HEK293 (cell line): ENCODE measurements at regions not wholly inside any gene's neighbourhood (a gene's known extent, or its start where the extent isn't known, plus 50 kb on each side); places are given as distances from the start of the nearest gene placed in this dataset.

Source experiments
- CTCF ChIA-PET: fragments of 350-600 bp; formaldehyde crosslinking; extraction: SDS; loops from one replicate; lab custom pipeline; 2021; ENCODE audit warnings: antibody characterized with exemption; lab: Yijun Ruan, JAX
- POLR2A ChIA-PET: fragments of 300-600 bp; formaldehyde crosslinking; extraction: SDS; loops from one replicate; lab custom pipeline; 2020; ENCODE audit warnings: antibody characterized with exemption, inconsistent platforms; lab: Yijun Ruan, JAX
- H3K27ac ChIP-seq: fragments of 200-500 bp; sonication (Bioruptor generic); 2 replicates; pipeline ENCODE4 v1.5.1; 2014; ENCODE audit warnings: low read depth, low read length, control low read depth, inconsistent platforms; ENCODE audit errors: extremely low read depth
- H3K36me3 ChIP-seq, 2 experiments: fragments of 200-500 bp in 1 of 2; sonication (Bioruptor generic) in 1 of 2; 1 replicate in 1 of 2; 2 replicates in 1 of 2; pipeline ENCODE4 v1.5.1; 2014 to 2017; ENCODE audit warnings: inconsistent platforms in 2 of 2, low read length in 2 of 2; ENCODE audit not compliant: control insufficient read depth in 2 of 2, insufficient read depth in 1 of 2
- H3K4me1 ChIP-seq: fragments of 200-500 bp; sonication (Bioruptor generic); 2 replicates; pipeline ENCODE4 v1.5.1; 2014; ENCODE audit warnings: mild to moderate bottlenecking, low read length, inconsistent platforms; ENCODE audit not compliant: control insufficient read depth, insufficient read depth
- H3K4me3 ChIP-seq: 2 replicates; pipeline ENCODE4 v1.5.1; 2011; ENCODE audit warnings: low read depth, mild to moderate bottlenecking, control low read depth, low read length, moderate library complexity
- H3K9me3 ChIP-seq: fragments of 200-500 bp; sonication (Bioruptor generic); 2 replicates; pipeline ENCODE4 v1.5.1; 2014; ENCODE audit warnings: low read depth, low read length, inconsistent platforms; ENCODE audit not compliant: control insufficient read depth, insufficient read depth
- GFI1B ChIP-seq: fragments of 450-650 bp; formaldehyde crosslinking; IDR thresholded peaks from 2 replicates; pipeline ENCODE4 v1.5.1; 2016; ENCODE audit warnings: missing biosample characterization, missing genetic modification characterization
- KLF8 ChIP-seq: fragments of 450-650 bp; formaldehyde crosslinking; IDR thresholded peaks from 2 replicates; pipeline ENCODE4 v1.5.1; 2016; ENCODE audit warnings: missing biosample characterization, missing genetic modification characterization
- ZBTB26 ChIP-seq: fragments of 450-650 bp; formaldehyde crosslinking; optimal IDR thresholded peaks from 2 replicates; pipeline ENCODE3; 2016; ENCODE audit warnings: missing biosample characterization, mild to moderate bottlenecking, missing genetic modification characterization
- ZFP69B ChIP-seq: fragments of 450-650 bp; formaldehyde crosslinking; IDR thresholded peaks from 2 replicates; pipeline ENCODE4 v1.5.1; 2016; ENCODE audit warnings: missing biosample characterization, missing genetic modification characterization
- ZNF112 ChIP-seq: fragments of 450-650 bp; formaldehyde crosslinking; IDR thresholded peaks from 2 replicates; pipeline ENCODE4 v1.5.0; 2017; ENCODE audit warnings: missing biosample characterization, missing genetic modification characterization
- ZNF146 ChIP-seq: fragments of 450-650 bp; formaldehyde crosslinking; IDR thresholded peaks from 2 replicates; pipeline ENCODE4 v1.5.1; 2016; ENCODE audit warnings: missing biosample characterization, missing genetic modification characterization
- ZNF155 ChIP-seq: fragments of 450-650 bp; formaldehyde crosslinking; IDR thresholded peaks from 2 replicates; pipeline ENCODE4 v1.5.1; 2016; ENCODE audit warnings: missing biosample characterization, missing genetic modification characterization
- ZNF19 ChIP-seq: fragments of 450-650 bp; formaldehyde crosslinking; IDR thresholded peaks from 2 replicates; pipeline ENCODE4; 2016; ENCODE audit warnings: missing biosample characterization, missing genetic modification characterization, low read depth
- ZNF214 ChIP-seq: fragments of 450-650 bp; formaldehyde crosslinking; IDR thresholded peaks from 2 replicates; pipeline ENCODE4 v1.5.1; 2017; ENCODE audit warnings: missing biosample characterization, mild to moderate bottlenecking, missing genetic modification characterization, borderline replicate concordance
- ZNF223 ChIP-seq: fragments of 450-650 bp; formaldehyde crosslinking; IDR thresholded peaks from 2 replicates; pipeline ENCODE4 v1.5.1; 2016; ENCODE audit warnings: missing biosample characterization, missing genetic modification characterization
- ZNF266 ChIP-seq: fragments of 450-650 bp; formaldehyde crosslinking; IDR thresholded peaks from 2 replicates; pipeline ENCODE4 v1.5.1; 2016; ENCODE audit warnings: missing biosample characterization, missing genetic modification characterization, low read depth
- ZNF366 ChIP-seq: fragments of 450-650 bp; formaldehyde crosslinking; conservative IDR thresholded peaks from 2 replicates; pipeline ENCODE4 v1.5.1; 2016; ENCODE audit warnings: missing biosample characterization, missing genetic modification characterization
- ZNF501 ChIP-seq: fragments of 450-650 bp; formaldehyde crosslinking; IDR thresholded peaks from 2 replicates; pipeline ENCODE4 v1.5.1; 2016; ENCODE audit warnings: missing biosample characterization, missing genetic modification characterization
- ZNF707 ChIP-seq: fragments of 450-650 bp; formaldehyde crosslinking; IDR thresholded peaks from 2 replicates; pipeline ENCODE4 v1.5.1; 2016; ENCODE audit warnings: missing biosample characterization, missing genetic modification characterization
- ZNF791 ChIP-seq: fragments of 450-650 bp; formaldehyde crosslinking; IDR thresholded peaks from 2 replicates; pipeline ENCODE4 v1.5.1; 2016; ENCODE audit warnings: missing biosample characterization, missing genetic modification characterization
- ZSCAN4 ChIP-seq: fragments of 450-650 bp; formaldehyde crosslinking; IDR thresholded peaks from 2 replicates; pipeline ENCODE4 v1.5.1; 2017; ENCODE audit warnings: missing biosample characterization, missing genetic modification characterization
- TF ChIP-seq, protein P1 (sequence below): fragments of 450-650 bp; formaldehyde crosslinking; IDR thresholded peaks from 2 replicates; pipeline ENCODE4 v1.5.1; 2016; ENCODE audit warnings: missing biosample characterization, missing genetic modification characterization
- TF ChIP-seq, protein P2 (sequence below): fragments of 450-650 bp; formaldehyde crosslinking; IDR thresholded peaks from 2 replicates; pipeline ENCODE4 v1.5.1; 2016; ENCODE audit warnings: missing biosample characterization, missing genetic modification characterization
- TF ChIP-seq, protein P3 (sequence below): fragments of 450-650 bp; formaldehyde crosslinking; IDR thresholded peaks from 2 replicates; pipeline ENCODE4 v1.5.1; 2017; ENCODE audit warnings: missing biosample characterization, missing genetic modification characterization
- TF ChIP-seq, protein P4 (sequence below): fragments of 450-650 bp; formaldehyde crosslinking; IDR thresholded peaks from 2 replicates; pipeline ENCODE4 v1.5.1; 2016; ENCODE audit warnings: missing biosample characterization, missing genetic modification characterization

DNA sequence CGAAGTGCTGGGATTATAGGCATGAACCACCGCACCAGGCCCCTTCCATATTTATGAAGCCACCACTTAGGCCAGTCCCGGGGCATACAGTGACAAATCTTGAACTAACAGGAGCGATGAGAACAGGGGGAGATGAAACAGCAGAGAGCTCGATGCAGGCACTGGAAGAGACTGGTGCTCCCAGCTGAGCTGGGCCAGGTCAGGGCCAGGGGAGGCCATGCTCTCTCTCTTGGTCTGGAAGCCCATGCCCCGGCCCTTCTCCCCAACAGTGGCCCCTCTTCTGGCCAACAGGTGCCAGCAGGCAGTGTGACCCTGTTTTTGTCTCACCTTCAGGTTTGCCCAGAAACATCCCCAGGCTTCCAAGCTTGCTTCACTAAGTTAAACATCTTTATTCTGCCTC is 269.9 kb upstream of the C1orf174 start (continued):
- TF ChIP-seq, protein P1, sequence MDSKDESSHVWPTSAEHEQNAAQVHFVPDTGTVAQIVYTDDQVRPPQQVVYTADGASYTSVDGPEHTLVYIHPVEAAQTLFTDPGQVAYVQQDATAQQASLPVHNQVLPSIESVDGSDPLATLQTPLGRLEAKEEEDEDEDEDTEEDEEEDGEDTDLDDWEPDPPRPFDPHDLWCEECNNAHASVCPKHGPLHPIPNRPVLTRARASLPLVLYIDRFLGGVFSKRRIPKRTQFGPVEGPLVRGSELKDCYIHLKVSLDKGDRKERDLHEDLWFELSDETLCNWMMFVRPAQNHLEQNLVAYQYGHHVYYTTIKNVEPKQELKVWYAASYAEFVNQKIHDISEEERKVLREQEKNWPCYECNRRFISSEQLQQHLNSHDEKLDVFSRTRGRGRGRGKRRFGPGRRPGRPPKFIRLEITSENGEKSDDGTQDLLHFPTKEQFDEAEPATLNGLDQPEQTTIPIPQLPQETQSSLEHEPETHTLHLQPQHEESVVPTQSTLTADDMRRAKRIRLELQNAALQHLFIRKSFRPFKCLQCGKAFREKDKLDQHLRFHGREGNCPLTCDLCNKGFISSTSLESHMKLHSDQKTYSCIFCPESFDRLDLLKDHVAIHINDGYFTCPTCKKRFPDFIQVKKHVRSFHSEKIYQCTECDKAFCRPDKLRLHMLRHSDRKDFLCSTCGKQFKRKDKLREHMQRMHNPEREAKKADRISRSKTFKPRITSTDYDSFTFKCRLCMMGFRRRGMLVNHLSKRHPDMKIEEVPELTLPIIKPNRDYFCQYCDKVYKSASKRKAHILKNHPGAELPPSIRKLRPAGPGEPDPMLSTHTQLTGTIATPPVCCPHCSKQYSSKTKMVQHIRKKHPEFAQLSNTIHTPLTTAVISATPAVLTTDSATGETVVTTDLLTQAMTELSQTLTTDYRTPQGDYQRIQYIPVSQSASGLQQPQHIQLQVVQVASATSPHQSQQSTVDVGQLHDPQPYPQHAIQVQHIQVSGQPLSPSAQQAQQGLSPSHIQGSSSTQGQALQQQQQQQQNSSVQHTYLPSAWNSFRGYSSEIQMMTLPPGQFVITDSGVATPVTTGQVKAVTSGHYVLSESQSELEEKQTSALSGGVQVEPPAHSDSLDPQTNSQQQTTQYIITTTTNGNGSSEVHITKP (tag by site-specific recombination) = no peak
- TF ChIP-seq ZNF146 (tag by site-specific recombination) = no peak

DNA sequence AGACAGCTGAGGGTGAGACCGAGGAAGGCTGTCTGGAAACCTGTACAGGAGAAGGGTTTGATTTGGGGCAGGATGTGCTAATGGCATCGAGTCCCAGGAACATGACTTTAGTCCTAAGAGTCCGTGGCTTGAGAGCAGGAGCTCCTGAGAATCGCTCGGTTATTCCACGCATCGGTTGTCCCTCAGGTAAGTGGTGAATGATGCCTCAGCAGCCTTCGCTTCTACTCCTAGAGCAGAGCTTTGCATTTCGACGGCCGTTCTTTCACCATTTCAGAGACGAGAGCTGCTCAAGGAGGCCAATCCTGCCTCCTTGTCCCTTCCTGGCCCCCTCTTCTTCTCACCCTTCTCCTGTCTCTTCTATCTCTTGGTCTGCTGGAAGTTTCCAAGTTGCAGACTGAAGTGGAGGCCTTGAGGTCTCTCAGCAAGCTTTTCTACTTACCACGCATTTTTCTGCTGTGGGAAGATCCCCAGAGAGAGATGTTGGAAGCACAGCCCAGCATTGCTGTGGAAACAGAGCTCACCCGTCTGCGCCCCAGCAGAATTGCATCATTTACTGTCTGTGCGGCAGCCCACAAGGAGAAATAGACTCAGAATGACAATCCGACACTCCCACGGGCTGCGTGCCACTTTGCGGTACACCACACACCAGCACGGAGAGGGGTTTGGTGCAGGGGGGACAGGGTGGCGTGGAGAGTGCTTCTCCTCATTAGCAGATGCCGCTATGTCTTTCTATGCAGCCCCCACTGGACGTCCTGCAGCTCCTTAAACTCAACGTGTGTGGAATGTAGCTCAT is 270.7 kb upstream of the C1orf174 start:
- H3K27ac ChIP-seq = no peak overlapping the region
- H3K9me3 ChIP-seq = no peaks in the 10 kb centered on the region
- no peaks in the 10 kb centered on the region for H3K4me1 ChIP-seq
- no peaks in the 10 kb centered on the region for H3K36me3 ChIP-seq
- TF ChIP-seq, protein P2, sequence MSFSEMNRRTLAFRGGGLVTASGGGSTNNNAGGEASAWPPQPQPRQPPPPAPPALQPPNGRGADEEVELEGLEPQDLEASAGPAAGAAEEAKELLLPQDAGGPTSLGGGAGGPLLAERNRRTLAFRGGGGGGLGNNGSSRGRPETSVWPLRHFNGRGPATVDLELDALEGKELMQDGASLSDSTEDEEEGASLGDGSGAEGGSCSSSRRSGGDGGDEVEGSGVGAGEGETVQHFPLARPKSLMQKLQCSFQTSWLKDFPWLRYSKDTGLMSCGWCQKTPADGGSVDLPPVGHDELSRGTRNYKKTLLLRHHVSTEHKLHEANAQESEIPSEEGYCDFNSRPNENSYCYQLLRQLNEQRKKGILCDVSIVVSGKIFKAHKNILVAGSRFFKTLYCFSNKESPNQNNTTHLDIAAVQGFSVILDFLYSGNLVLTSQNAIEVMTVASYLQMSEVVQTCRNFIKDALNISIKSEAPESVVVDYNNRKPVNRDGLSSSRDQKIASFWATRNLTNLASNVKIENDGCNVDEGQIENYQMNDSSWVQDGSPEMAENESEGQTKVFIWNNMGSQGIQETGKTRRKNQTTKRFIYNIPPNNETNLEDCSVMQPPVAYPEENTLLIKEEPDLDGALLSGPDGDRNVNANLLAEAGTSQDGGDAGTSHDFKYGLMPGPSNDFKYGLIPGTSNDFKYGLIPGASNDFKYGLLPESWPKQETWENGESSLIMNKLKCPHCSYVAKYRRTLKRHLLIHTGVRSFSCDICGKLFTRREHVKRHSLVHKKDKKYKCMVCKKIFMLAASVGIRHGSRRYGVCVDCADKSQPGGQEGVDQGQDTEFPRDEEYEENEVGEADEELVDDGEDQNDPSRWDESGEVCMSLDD (tag by site-specific recombination) = no peak
- TF ChIP-seq ZNF791 (tag by site-specific recombination) (no peak), ZNF214 (tag by site-specific recombination) (no peak), ZNF155 (no peak), ZNF19 (tag by site-specific recombination) (no peak), KLF8 (tag by site-specific recombination) (no peak), ZNF366 (tag by site-specific recombination) (no peak), ZFP69B (tag by site-specific recombination) (no peak), ZNF223 (no peak), ZSCAN4 (tag by site-specific recombination) (no peak), GFI1B (tag by site-specific recombination) (no peak), ZNF266 (tag by site-specific recombination) (no peak), ZBTB26 (no peak), ZNF707 (tag by site-specific recombination) (no peak), ZNF112 (tag by site-specific recombination) (no peak), ZNF501 (tag by site-specific recombination) (no peak)
- TF ChIP-seq, protein P3, sequence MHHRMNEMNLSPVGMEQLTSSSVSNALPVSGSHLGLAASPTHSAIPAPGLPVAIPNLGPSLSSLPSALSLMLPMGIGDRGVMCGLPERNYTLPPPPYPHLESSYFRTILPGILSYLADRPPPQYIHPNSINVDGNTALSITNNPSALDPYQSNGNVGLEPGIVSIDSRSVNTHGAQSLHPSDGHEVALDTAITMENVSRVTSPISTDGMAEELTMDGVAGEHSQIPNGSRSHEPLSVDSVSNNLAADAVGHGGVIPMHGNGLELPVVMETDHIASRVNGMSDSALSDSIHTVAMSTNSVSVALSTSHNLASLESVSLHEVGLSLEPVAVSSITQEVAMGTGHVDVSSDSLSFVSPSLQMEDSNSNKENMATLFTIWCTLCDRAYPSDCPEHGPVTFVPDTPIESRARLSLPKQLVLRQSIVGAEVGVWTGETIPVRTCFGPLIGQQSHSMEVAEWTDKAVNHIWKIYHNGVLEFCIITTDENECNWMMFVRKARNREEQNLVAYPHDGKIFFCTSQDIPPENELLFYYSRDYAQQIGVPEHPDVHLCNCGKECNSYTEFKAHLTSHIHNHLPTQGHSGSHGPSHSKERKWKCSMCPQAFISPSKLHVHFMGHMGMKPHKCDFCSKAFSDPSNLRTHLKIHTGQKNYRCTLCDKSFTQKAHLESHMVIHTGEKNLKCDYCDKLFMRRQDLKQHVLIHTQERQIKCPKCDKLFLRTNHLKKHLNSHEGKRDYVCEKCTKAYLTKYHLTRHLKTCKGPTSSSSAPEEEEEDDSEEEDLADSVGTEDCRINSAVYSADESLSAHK (tag by site-specific recombination) = no peak
- TF ChIP-seq, protein P4, sequence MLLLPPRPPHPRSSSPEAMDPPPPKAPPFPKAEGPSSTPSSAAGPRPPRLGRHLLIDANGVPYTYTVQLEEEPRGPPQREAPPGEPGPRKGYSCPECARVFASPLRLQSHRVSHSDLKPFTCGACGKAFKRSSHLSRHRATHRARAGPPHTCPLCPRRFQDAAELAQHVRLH (tag by site-specific recombination) = no peak
- ChIA-PET CTCF (interaction anchor here (0.5 kb wide), 1 partner anchor 268 kb away, joined by 3 read pairs; no protein-coding TSS in a partner anchor), POLR2A (no interaction called here)
- H3K4me3 ChIP-seq = no peak overlapping the region
